Right renal cortex interstitium (tissue), 3 donors: ENCODE measurements at regions not wholly inside any gene's neighbourhood (a gene's known extent, or its start where the extent isn't known, plus 50 kb on each side); places are given as distances from the start of the nearest gene placed in this dataset.
"Not testable (repeated sequence)": the region's sequence is repeated elsewhere in the genome, so short reads cannot be mapped to it uniquely, and the experiment has no call there.

ENCODE experiments used
- DNase-seq, 3 donors: peaks; one replicate each; pipeline ENCODE4 v3.0.0-alpha.2; 2013; ENCODE audit warnings: low read depth in 3 of 3, low spot score in 2 of 3

DNA sequence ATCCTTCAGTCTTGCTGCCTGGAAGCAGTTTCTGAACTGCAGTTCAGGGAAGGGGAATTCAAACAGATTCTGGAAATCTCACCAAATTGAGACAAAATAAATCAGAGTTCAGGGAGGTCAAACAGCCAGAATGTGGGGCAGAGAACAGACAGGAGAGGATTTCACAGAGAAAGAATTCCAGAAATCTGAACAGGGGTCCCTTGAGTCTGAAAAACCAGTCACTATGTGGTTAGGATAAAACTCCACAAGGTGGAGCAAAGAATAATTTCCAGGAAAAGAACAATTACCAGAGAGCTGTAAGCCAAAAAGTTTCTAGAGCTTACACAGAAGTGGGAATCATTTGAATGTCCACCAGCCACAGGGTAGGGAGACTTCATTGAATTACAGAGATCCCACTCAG lies 84.7 kb downstream of the URB2 start:
- DNase-seq = no peak

DNA sequence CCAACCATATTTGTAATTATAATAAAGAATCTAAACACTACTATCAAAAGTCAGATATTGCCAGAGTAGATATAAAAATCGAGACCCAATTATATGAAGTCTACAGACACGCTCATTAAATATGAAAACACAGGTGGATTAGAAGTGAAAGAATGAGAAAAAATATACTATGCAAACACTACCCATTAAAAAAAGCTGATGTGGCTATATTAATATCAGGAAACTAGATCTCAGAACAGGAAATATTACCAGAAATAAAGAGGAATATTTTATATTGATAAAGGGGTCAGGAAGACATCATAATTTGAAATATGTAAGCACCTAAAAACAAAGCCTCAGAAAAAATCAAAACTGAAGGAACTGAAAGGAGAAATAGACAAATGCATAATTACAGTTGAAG lies 88.3 kb downstream of the URB2 start:
- no peak for DNase-seq

DNA sequence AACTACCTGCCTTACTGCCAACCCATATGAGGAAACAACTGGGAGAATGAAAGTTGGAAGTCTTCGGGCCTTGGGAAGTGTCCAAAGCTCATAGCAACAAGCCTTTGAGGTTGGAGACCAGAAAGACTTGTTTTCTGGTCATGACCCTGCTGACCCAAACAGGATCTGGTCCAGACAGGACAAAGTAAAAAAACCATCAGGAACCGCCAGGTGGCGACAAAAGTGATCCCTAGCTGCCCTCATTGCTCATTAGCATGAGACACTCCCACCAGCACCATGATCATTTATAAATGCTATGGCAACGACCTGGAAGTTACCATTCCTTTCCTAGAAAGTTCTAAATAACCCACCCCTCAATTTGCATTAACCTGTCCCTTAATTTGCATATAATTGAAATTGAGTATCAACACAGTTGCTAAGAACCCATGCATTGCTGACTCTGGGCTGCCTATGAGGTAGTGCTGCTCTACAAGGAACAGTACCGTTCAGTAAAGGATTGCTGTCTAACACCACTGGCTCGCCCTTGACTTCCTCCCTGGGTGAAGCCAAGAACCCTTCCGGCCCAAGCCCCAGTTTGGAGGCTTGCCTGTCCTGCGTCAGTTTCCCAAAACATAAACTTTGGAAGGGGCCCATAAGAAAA lies 89.0 kb downstream of the URB2 start:
- DNase-seq = no peak

DNA sequence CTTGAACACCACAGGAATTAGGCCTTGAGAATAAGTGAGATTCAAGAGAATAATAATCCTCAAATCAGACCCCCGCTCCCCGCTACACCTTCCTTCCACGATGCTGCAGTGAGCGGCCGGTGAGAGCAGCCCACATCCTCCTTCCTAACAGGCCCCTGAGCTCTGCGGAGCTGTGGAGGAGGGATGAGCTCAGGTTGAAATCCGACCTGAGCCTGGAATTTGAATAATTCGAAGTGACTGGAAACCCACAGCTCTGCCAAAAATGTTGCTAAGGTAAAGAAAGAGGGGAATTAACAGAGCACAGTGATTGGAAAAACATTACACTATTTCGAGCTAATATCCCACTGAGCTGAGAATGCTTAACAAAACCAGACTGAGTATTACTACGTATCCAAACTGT lies 90.0 kb downstream of the URB2 start:
- DNase-seq = no peak

DNA sequence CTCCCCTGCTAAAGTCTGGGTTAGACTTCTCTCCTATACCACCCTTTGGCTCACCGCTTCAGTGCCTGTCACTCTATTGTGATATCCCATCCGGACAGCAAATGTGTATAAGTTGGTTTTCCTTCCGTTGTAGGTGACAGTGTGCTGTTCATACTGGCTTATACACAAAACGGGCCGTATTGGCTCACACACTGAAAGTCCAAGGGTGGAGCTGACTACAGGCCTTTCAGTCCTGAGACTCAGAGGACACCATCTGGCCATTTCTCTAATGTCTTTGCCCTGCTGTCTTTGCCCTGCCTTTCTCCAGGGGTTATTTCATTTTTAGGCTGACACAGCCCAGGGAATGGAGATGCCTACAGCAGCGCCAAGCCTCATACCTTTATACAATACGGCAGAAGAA lies 90.7 kb downstream of the URB2 start:
- no peak for DNase-seq

DNA sequence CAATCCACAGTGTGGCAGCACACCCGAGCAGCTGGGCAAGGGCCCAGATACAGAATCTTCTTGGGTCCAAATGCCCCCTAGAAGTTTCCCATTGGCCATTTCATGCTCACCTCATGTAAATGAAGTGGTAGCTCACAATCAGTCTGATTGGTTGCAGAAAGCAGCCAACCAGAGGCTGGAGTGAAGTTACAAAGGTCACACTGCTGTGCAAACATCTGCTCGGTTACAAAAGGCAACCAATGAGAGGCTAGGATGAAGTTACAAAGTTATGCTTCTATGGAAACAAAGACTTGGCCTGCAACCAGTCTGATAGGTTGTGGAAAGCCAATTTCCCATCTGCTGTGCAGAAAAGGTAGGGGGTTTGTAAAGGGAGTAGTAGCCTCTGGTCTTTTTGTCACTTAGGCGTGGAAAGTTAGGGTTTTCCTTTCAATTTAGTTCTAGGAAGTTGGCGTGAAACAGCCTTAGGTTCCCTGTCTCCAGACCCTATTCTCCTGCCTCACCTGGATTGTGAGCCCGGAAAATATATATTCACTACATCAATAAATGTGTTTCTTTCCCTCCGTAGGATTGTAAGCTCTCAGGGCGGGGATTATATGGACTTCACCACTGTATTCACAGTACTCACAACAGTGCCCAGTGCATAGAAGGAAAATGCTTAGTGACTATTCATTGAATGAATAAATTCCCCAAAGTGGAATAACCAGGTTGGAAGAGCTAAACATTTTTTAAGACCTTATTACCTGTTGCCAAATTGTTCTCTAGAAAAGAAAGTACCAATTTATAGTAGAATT lies 91.9 kb downstream of the URB2 start:
- DNase-seq = no peak

DNA sequence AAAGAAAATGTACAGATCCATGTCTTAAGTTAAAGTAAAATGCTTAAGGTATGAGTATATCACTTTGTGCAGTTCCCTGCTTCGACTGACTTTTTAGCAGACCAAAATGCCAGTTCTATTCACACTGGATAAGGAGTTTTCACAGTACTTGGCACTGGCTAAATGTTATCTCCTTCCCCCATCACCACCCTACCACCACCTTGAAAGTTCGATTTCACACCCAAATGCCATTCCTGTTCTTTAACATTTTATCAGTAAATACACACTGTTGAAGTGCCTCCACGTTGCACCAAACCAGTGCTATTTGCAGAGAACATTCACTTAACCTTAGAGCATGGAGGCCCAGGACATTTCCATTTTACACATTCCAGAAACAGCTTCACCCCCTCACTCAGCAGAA lies 100.0 kb downstream of the URB2 start:
- DNase-seq = no peak

DNA sequence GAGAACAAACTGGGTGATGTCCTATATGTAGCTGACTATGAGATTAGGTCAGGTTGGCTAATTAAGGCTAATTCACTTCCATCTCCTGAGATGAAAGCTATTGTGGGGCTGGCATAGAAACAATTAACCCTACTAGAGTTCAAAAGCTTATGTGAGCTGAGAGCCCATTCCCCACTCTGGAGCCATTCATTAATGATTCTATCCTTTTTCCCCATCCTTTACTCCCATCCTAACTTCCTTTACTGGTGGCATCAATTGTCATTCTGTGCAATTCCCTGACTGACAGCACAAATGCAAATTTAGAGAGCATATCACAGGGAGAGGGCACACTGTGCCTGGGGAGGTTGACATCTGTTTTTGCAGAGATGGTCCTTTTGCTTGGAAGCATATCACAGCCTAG lies 103.9 kb downstream of the URB2 start:
- no peak for DNase-seq

DNA sequence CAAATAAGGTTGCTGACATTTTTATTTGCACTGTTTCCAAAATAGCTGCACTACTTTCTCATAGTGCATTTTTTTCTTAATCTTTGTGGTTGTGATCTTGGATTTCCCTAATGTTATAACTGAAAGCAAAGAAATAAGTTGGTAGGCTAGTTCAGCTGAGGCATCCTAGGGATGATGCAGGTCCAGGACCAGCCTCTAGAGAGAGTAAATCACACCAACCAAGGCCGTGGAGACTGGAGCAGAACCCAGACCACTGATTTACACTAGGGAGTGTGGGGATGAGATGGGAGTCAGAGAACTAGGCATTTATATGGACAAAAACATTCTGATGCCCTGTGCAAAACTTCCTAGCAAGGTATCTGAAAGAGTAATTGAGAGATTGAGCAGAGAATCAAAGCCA lies 104.5 kb downstream of the URB2 start:
- no peak for DNase-seq

DNA sequence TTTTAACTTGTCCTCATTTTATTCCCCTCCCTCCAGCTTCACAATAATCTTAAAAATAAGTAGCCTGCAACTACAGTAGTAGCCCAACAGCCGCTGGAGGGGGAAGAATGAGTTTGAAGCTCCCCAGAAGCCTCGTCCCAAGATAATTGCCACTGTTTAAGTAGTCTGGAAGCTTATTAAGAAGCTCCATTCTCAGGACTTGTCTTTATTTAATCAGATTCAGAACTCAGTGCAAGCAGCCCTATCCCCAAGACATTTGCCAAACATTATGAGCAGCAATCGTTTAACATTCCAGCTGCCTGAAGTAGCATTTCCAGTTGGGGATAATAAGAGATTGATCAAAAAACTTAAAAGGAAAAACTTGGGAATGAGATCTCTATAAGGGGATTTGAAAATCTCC lies 106.0 kb downstream of the URB2 start:
- no peak for DNase-seq

DNA sequence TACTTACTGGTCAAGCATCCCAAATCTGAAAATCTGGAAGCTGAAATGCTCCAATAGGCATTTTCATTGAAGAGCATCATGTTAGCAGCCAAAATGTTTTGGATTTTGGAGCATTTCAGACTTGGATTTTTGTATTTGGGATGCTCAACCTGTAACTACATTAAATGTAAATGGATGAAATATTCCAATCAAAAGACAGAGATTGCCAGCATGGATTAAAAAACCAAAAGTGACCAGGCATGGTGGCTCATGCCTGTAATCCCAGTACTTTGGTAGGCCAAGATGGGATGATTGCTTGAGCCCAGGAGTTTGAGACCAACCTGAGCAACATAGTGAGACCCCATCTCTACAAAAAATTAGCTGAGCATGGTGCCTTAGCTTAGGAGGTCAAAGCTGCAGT lies 110.3 kb downstream of the URB2 start:
- DNase-seq = no peak

DNA sequence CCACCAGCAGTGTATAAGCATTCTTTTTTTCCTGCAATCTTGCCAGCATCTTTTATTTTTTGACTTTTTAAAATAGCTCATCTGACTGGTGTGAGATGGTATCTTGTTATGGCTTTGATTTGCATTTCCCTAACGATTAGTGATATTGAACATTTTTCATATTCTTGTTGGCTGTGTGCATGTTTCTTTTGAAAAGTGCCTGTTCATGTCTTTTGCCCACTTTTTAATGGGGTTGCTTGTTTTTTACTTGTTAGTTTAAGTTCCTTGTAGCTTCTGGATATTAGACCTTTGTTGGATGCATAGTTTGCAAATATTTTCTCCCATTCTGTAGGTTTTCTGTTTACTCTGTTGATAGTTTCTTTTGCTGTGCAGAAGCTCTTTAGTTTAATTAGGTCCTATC lies 116.6 kb downstream of the URB2 start:
- DNase-seq = not testable (repeated sequence)

DNA sequence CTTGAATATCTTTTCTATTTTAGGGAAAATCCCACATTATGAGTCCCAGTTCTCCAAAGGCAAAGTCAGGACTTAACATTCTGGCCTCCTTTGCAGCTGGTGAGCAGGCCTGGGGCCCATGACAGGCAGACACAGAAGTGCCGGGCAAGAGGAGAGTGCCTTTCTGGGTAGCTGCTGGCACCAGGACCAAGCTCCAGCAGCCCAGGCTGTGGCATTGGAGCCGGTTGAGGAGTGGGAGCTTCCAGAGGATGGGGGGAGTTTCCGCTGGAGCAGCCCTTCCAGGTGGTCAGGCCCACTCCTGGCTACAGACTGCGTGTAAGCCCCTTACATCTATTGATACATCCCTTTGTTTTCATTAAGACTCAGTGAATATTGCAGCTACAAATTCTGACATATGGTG lies 123.9 kb downstream of the URB2 start:
- DNase-seq = no peak

DNA sequence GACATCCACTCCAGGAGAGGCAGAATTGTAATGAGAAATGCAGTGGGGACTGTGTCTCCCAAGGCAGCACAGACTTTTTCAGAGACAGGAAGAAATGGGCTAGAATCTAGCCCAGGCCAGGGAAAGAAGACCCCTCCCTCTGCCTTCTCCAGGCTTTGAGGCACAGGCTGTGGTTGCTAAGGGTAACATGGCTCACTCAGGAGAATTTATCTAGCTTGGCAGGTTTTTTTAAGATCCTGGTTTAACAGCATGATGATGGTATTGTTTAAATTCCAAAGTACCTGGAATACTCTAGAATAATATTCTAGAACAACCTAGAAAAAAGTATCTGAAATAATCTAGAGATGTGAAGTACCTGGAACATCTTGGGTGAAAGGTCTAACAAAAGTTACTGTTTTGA lies 125.6 kb downstream of the URB2 start:
- no peak for DNase-seq

DNA sequence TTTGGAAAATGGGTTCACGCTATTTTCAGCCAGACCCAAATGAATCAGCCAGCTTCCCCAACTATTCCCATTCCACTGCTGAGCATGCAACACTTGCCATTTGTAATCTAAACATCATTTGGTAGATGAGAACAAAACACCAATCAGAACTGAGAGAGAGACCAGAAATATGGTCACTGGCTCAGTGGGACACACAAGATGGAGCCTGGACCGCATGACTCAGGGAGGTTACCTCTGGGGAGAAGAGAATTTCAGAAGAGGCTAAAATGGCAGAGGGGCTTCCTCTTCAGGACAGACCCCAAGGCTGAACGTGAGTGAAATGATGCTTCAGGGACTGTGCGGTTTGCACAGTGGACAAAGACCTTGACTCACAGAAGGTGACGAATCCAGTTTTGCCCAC lies 126.6 kb downstream of the URB2 start:
- DNase-seq = no peak

DNA sequence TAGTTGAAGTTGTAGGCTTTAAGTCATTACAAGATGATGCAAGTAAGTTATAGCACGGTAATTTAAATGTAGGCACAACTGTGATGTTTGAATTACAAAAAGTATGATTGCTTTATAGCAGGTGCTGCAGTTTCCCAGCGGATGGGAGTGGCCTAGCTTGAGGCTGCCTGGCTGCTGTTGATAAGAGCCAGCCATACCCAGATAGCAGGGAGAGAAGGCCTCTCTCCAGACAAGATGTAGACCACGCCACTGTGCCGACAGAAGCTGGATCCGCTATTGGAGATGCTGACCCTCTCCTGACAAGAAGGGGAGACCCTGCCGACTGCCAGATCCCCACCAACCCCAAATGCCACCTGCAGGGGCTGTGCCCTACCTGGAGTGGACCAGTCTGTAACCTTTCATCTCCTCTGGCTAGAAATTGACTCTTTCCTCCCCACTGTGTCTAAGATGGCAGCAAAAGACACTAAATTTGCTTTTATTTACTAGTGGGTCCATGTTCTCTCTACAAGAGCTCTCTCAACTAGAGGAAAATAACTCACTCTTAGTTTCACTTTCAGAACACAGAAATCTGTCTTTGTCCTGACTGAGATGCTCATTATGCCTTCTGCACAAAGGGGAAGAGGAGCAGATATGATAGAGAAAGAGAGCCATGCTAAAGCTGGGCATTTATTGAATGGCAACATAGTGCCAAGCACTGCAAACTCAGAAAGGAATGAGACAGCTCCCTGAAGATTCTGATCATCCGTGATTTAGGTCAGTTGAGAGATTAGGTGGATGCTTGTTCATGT lies 127.9 kb downstream of the URB2 start:
- no peak for DNase-seq

DNA sequence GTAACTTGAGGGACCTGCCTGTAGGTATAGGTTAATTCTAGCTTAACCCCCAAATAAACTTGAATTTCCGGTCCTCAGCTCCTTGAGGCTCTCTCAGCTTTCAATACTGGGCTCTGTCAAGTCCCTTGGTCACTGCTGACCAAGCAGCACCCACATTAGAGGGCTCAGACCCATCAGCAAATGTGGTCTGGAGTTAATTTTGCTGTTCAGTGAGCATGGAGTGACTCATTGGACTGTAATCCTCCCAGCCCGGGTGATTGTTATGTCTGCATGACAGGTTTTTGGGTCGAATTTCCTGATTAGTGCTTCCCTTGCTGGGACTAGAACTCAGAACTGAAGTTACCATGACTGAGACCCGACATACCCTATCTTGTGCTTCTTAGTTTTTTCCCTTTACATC lies 130.6 kb downstream of the URB2 start:
- DNase-seq = no peak

DNA sequence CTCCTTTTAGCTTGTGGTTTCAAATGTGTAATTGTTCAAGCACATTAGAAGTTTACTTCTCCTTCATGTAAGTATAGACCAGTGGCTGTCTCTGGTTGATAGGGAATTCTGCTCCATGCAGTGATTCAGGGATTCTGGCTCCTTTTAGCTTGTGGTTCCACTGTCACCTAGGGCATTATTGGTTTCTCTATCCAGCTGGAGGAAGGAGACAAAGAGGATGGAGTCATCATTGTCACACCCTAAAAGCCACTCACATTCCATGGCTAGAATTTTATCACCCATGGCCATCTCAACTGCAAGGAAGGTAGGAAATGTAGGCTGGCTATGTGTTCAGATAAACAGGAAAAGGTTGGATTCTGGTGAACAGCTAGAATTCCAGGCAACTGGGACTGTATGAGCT lies 131.2 kb downstream of the URB2 start:
- DNase-seq = no peak

DNA sequence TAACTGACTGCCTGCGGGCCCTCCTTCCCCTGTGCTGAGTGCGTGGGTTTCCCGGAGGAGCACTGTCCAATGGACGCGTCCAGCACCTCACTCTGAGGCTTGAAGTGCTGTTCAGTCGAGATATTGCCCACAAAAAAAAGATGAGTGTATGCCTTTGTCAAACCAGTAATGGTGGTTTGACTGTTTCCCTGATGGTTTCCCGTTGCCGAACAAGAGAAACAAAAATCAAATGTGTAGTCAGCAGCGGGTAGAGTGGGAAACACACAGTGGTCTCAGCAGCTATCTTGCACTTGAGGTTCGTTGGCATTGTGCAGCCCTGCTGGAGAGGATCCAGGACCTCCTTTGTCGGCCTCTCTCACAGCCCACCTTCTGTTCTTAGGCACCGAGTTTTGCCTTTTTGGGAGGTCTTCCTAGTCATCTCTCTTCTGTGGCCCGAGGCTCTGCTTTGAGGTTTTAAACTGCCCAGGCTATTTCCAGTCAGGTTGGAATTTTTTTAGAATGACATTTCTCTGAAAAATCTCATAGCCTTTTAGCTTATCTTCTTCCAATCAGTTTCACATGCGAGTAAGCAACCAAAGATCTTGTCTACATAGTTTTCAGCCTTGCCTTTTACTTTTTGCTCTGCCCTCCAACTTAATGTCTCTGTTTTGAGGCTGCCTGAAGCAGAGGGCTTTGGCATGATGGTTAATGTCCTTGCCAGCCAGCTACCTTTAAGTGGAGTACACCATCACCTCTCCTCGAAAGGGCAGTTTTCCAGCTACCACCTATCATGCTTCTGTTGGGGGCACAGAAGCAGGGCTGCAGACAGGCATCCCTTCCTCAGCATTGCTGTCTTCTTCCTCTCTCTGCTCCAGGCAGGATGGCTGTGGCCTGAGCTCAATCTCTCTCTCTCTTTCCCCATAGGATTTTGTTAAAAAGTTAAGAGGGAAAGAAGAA lies 132.3 kb downstream of the URB2 start:
- DNase-seq = no peak

DNA sequence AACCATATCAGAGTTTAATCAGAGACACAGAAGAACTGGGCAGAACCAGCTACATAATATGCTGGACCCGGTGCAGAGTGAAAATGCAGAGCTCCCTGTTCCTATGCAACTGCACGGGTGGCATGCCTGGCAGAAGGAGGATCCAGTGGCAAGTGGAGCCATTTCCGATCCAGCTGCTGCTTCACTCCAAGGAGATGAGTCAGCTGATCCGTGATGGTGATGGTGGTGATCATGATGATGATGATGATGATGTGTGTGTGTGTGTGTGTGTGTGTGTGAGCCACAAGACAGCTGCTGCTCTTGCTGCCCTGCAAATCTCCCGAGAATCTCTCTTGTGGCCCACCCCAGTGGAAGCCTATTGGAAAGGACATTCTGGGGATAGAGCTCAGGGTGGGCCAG lies 133.0 kb downstream of the URB2 start:
- DNase-seq = no peak

DNA sequence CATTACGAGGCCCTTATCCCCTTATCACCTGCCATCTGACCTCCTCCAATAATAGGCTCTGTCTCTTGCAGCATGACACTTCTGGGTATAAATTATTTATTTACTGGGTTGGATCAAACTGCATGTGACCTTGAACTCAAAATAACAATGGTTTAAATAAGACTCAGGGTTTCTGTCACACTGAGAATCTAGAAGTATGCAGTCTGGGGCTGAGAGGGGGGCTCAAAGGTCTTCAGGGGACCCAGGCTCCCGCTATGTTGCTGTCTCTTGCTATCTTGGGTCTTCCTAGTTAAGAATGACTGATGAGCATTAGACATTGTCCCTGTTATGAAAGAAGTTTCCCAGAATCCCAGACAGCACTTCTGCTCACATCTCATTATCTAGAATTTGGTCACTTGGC lies 133.5 kb downstream of the URB2 start:
- no peak for DNase-seq
